GM21717 (cell line): ENCODE measurements at regions not wholly inside any gene's neighbourhood (a gene's known extent, or its start where the extent isn't known, plus 50 kb on each side); places are given as distances from the start of the nearest gene placed in this dataset.

Source experiments
- ATAC-seq: cut with Tn5 transposase; IDR thresholded peaks from one replicate; pipeline ENCODE4 v1.9.1; 2021; ENCODE audit warnings: mild to moderate bottlenecking, moderate library complexity; ENCODE audit not compliant: unreplicated experiment

- ATAC-seq, result no peak
Measured at GRCh38 chr3:159210336-159210735, 408.5 kb downstream of the MFSD1 start.

GRCh38 chr3:159216311-159216710, 414.5 kb downstream of the MFSD1 start:
- no peak for ATAC-seq

DNA sequence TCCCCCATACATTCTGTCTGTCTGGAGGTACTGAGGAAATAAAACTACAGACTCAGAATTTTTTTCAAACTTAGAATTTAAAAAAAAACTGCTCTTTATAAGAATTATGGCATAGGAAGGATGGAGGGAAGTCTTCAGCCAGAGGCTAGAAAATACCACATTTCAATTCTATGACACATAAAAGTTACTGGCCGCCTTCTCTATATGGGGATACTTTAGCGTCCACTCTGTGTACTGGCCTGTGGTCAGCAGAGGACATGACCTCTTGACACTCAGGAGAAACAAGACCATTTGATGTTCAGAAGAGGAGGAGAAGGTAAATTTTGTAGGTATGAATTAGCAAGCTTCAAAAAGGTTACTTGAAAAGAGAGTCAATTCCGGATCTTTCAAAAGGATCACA, 417.4 kb downstream of the MFSD1 start:
- ATAC-seq, result no peak

DNA sequence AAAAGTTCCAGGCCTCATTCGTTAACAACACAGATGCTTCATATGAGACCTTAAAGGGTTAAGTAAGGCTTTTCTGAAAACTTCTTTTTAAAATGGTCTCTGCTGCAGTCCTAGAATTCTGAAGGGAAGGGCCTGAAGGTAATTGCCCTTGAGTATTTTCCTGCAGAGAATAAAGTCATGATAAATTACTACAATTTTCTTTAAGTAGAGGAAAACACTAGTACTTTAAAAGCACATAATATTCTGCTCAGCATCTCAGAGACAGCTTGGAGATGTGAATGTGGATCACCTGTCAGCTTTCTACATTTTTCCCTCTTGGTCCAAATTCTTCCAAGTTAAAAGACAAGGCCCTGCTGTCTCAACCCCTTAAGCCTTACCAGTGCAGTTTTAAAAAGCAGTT, 419.5 kb downstream of the MFSD1 start:
- no peak for ATAC-seq

DNA sequence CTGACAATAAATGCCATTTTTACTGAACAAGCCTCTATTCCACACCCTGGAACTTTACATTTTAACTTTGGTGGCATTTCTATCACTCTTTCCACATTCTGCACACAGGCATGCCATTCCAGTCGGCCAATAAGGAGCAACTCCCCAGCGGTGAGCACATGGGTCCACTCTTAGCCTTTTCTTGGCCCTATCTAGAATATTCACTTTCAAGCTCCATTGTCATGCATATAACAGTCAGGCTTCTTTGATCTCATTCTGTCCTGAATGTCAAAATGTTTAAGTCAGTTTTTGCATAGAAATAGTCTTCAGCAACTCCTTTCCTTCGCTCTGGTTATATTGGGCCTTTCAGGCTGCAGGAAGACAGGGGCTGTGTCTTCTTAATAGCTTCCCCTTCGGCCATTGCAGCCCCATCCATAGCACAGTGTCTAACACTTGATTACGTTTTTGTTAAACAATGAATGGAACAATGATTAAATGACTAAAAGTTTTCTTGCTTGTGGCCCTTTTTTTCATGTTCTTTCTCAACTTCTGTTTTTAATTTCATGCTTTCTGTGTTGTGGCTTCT, 427.3 kb downstream of the MFSD1 start:
- ATAC-seq, result no peak

- ATAC-seq, result no peak
Measured at GRCh38 chr3:159232966-159233365, 431.1 kb downstream of the MFSD1 start.

DNA sequence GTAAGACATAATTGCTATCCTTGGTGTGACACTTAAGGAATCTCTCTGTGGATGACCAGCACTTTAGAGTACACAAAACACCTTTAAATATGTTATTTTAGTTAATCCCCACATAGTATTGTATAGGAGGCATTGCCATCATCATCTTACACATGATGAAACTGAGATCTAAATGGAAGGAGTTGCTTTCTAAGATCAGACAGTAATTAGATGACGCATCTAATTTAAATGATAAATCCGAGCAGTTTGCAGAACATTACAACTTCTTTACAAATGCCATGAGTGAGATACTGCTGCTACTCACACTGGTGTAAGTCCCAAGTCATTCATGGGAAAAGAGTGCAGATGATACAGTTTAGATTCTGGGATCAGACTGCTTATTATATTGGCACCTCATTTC, 431.9 kb downstream of the MFSD1 start:
- ATAC-seq, result no peak

DNA sequence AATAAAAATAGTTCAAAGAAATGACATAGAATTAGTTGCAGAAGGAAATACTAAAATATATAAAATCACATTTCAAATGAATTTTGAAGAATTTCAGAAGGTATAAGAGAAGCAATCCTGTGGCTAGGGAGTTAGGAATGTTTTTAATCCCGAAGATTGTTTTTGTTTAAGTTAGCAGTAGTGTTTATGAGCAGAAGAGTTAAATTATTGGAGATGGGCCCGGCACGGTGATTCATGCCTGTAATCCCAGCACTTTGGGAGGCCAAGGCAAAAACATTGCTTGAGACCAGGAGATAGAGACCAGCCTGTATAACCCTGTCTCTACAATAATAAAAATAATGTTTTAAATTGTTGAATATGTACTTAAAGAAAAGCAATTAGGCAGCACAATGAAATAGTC, 432.5 kb downstream of the MFSD1 start:
- no peak for ATAC-seq

DNA sequence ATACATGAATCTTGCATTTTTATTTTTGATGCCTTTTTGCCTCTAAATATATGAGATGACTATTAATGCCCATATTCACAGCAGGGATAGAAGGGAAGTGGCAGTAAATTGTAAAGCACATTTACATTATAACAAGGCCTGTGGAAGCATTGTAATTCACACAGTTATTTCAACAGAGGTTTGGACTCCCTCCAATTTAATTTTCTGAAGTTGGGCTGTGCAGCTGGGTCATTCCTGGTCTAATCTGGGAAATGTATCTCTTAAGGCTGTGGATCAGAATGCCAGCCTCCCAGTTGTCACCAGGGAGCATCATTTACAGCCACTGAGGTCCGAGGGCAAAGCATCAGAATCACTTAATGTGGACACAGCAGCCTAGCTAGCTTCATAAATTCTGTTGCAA, 434.5 kb downstream of the MFSD1 start:
- no peak for ATAC-seq

DNA sequence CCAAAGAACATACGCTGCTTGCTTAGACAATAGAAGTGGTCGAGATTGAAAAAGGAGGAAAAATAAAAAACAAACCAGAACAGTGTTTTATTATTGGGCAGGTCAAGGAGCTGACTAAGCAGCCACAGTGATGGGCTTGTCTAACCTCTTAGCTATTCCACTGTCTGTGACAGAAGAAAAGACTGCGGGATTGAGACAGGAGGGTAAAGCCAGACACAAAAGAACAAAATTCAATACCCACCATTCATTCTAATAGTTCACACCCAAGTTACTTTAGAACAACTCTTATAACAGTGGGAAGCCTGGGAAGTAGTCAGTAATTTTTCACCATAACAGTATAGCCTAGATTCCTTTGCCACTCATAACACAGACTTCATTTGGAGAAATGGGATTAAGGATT, 435.4 kb downstream of the MFSD1 start:
- ATAC-seq, result no peak

GRCh38 chr3:159238646-159239045, 436.8 kb downstream of the MFSD1 start:
- no peak for ATAC-seq

GRCh38 chr3:159239059-159239458, 437.2 kb downstream of the MFSD1 start:
- ATAC-seq, result no peak

DNA sequence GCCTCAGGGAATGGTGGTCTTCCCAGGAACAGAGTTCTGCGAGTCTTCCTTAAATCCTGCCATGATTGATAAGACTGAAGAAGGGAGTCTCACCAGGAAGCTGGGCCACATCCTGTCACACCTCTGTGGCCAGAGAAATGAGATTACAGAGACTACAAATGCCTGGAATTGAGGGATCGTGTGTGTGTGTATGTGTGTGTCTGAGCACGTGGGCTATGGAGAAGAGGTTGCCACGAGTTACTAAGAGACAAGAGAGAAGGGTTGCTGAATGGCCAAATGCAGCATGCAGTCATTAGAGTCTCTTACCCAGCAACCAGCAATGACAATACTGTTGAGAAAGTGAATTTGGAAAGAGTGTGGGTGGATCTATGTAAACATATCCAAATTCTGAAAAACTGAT, 443.1 kb downstream of the MFSD1 start:
- ATAC-seq, result no peak

GRCh38 chr3:159245871-159246270, 444.0 kb downstream of the MFSD1 start:
- ATAC-seq, result no peak

- ATAC-seq, result no peak
Measured at GRCh38 chr3:159246385-159246784, 444.5 kb downstream of the MFSD1 start.

- no peak for ATAC-seq
Measured at GRCh38 chr3:159249472-159250174, 447.8 kb downstream of the MFSD1 start.

DNA sequence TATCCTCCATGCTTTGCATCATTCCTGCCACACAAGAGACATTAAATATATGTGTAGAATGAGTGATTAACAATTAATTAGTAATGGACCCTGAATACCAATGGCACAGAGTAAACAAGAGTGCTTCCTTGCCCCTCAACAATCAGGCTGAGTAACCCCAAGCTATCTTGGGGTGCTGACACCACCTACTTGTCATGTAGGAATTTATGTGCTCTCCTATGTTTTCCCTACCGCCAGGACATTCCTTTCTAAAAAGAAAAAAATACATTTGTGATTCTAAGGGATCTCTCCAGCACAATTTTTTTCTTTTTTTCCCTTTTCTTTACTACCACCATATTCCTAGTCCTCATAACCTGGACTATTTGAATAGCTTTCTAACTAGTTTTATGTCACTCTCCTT, 449.1 kb downstream of the MFSD1 start:
- ATAC-seq, result no peak

GRCh38 chr3:159252274-159252673, 450.4 kb downstream of the MFSD1 start:
- no peak for ATAC-seq

GRCh38 chr3:159252772-159253384, 451.0 kb downstream of the MFSD1 start:
- no peak for ATAC-seq

DNA sequence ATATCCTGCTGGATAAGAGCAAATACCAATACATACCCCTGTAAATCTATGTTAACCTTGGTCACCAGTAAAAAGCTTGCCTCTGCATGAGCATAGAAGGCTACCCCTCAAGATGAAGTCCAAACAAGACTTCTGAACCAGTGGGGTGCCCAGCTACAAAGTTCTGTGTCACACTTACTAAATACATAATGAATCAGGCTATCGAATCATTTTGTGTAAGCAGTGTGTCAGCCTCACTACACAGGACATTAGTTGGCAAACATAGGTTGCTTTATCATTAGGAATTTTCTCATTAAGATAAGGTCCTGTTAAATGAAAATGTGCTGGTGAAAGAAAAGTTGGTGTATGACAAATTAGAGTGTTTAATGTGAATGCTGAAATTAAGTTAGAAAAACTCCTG, 452.0 kb downstream of the MFSD1 start:
- no peak for ATAC-seq

GRCh38 chr3:159257954-159258353, 456.1 kb downstream of the MFSD1 start:
- no peak for ATAC-seq

- no peak for ATAC-seq
Measured at GRCh38 chr3:159258934-159259333, 457.1 kb downstream of the MFSD1 start.
